Midbrain (tissue), 1 donor: ENCODE measurements at regions not wholly inside any gene's neighbourhood (a gene's known extent, or its start where the extent isn't known, plus 50 kb on each side); places are given as distances from the start of the nearest gene placed in this dataset.

Experiments used
- DNase-seq: peaks from one replicate; lab custom pipeline; 2025; lab: John Stamatoyannopoulos, UW

DNA sequence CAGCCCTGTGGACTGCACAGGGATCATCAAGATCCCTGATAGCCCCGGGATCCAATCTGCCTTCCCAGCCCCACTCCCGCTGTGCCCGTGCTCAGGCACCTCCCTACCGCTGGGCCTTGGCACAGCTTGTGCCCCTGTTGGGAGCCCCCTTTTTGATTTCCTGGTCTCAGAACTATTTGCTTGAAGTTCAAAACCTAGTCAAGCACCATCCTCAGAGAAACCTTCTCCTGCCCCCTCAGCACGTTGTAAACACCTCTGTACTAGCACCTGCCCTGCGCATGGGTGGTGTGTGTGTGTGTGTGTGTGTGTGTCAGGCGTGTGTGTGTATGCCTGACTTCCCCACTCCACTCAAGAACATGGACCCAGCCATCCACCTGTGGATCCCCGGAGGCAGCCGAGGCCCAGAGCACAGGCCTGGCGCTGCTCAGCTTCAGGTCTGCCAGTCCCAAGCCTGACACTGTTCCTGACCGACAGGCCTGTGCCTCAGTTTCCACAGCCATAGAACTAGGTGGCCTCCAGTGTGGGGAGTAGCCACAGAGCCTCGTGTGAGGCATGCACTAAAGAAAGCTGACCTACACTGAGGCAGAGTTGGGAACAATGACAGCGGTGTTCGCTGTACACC, 65.5 kb downstream of the ADRA2C start:
- DNase-seq, result no peak

GRCh38 chr4:3832536-3833220, 66.5 kb downstream of the ADRA2C start:
- no peak for DNase-seq

- DNase-seq, result no peak
These were observed 67.3 kb downstream of the ADRA2C start for GRCh38 chr4:3833326-3833989.

GRCh38 chr4:3834186-3834662, 68.0 kb downstream of the ADRA2C start:
- DNase-seq, result no peak

DNA sequence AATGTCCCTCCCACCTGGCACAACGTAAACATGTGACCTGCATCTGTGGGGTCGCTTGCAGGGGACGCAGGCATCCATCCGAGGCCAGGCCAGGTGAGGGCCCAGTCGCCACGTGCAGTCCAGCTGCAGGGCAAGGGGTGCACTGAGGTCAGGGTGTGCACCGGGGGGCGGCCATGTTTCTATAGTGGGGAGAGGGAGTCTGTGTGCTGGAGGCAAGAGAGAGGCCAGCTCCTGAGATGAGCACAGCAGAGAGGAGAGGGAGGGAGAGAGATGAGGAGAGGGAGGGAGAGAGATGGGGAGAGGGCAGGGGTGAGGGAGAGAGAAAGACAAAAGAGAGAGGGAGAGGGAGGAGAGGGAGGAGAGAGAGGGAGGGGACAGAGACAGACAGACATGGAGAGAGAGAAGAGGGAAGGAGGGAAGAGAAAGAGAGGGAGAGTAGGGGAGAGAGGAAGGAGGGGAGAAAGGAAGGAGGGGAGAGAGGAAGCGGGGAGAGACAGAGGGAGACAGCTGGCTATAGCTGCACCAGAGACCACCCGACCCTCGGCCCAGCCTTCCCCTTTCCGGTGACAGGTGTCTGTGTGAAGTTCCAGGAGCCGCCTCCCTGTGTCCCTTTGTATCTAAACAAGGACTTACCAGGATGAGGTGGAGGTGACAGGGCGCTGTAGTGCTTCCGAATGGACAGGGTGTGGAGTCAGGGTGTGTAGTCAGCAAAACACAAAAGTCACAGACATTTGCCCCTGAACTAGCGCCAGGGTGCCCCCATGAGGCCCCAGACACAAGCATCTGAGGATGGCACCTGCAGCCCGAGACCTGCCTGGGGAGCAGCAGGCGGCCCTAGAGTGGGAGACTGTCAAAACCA, 68.7 kb downstream of the ADRA2C start:
- no peak for DNase-seq

DNA sequence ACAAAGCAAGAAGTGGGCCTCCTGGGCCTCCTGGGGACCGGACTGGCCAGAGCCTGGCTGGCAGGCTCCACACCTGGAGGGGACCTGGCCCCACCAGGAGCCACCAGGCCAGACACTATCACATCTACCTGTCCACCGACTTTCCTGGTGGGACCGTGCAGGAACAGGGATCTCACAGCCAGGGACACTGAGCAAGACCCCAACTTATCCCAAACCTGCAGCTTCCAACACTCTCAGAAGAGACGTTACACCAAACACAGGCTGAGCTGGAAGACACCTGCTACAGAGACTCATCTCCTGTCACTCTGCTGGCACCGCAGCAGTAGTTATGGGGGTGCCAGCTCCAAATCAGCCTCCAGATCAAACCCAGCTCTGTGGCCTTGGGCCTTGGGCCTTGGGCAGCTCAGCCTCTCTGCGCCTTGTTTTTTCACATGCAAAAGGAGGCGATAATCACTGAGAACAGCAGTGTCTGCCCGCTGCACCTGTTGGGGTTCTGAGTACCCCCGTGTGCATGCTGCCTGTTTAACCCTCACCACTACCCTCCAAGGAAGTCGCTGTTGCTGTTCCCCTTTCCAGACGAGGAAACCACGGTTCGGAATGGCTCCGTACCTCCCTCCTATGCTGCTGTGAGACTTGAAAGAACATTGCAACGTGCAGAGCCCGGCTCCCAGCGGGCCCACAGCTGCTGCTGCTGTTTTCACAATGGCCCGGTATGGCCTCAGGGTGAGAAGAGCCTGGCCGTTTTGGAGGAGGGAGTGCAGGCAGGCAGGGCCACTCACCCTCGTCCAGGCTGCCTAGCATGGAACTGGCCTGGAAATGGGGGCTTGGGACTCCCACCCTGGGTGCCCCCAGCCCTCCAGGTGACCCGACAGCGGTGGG, 69.6 kb downstream of the ADRA2C start:
- no peak for DNase-seq

- no peak for DNase-seq
These were observed 70.2 kb downstream of the ADRA2C start for GRCh38 chr4:3836406-3836755.

DNA sequence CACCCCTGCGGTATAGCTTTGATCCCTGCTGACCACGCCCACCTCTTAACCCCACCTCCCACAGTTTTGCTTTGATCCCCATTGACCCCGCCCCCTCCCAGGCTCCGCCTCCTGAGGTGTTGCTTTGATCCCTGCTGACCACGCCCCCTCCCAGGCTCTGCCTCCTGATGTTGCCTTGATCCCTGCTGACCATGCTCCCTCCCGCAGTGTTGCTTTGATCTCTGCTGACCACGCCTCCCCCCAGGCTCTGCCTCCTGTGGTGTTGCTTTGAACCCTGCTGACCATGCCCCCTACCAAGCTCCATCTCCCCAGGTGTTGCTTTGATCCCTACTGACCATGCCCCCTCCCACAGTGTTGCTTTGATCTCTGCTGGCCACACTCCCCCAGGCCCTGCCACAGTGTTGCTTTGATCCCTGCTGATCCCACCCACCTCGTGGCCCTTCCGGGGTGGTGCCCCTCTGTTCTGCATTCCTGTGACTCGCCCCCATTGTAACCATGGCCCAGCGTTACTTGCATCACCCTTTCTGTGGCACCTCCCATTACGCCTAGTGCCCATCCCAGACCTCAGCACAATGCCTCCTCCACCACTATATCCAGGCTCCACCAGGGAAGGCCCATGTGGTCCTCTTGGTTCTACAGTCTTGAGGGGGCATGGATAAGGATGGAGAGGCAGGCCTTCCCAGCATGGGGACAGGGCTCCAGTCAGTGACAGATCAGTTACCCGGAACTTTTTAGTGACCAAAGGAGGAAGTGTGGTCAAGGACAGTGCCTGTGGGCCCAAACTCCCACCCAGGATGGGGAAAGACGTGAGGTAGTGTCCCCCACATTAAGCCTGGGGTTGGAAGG, 70.8 kb downstream of the ADRA2C start:
- no peak for DNase-seq

DNA sequence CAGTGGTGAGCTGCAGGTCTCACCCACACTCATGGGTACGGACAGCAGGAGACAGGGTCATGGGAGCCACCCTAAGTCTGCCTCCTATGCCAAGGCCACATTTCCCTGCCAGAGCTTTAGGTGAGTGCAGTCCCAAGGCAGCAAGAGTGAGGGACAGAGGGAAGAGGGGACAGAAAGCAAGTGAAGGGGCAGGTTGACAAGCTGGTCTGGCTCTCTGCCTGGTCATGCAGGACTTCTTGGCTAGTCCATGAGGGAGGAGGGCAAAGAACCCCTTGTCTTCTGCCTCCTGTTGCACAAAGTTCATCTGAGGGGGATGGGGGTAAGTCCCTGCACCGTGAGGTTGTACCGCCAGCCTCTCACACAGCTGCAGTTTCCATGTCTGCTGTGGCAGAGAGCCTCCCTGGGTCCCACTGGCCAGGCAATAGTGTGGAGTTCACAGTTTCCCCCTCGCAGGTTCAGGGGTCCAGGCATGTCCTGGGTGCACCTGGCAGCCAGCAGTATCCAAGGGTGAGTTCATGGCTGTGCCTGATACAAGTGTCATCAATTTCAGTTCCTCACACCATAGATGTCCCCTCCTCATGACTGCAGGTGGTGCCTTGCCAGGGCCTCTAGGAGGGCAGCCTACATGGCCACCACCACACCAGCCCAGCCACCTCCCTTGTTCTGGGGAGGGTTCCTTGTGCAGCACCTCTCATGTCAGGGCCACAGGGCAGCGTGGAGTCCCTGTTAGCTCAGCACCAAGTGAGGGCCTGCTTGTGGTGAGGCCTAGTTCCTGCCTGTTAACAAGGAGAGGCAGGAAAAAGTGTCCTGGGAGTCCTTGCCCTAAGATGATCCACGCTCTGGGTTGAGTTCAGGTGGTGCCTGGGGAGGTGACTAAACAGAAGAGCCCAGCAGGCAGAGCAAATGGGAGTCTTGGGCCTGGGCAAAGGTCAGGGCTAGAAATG, 72.5 kb downstream of the ADRA2C start:
- no peak for DNase-seq

- no peak for DNase-seq
These were observed 79.0 kb downstream of the ADRA2C start for GRCh38 chr4:3845094-3845743.

GRCh38 chr4:3845744-3846429, 79.7 kb downstream of the ADRA2C start:
- DNase-seq, result no peak

DNA sequence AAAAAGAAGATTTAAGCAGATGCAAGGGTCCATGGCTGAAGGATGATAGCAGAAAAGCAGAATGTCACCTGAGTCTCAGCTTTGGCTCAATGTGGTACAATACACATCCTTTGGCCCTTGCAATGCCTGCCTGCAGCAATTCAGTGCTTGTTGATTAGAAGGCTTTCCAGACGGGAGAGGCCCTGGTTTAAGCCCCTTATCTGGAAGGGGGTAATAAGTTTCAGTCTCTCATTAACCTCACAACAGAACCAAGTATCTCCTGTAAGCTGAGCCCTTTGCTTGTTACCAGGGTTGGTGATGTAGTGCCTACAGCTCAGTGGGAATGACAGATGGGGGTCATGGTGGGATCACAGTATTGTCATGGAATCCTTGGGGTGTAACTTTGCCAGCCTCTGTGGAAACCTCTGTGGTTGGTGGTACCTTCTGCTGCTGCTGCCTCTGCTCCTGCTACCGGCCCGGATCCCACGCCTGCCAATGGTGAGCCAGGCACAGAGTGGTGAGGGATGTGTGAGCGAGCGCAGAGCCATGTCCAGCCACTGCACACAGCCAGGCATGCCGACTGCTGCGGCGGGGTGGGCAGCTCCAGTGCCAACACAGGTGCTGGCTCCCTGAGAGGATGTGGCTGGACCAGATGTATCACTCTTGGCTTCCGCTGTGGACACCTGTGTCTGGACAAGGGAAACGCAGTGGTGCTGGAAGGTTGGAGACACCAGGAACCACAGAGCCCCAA, 81.2 kb downstream of the ADRA2C start:
- no peak for DNase-seq

GRCh38 chr4:3848323-3848722, 82.1 kb downstream of the ADRA2C start:
- DNase-seq, result no peak

GRCh38 chr4:3849140-3849539, 83.0 kb downstream of the ADRA2C start:
- no peak for DNase-seq

GRCh38 chr4:3850128-3850527, 83.9 kb downstream of the ADRA2C start:
- no peak for DNase-seq

- DNase-seq, result no peak
These were observed 85.0 kb downstream of the ADRA2C start for GRCh38 chr4:3851211-3851610.

- no peak for DNase-seq
These were observed 85.7 kb downstream of the ADRA2C start for GRCh38 chr4:3851881-3852280.
